NB4 (cell line): ENCODE measurements at regions not wholly inside any gene's neighbourhood (a gene's known extent, or its start where the extent isn't known, plus 50 kb on each side); places are given as distances from the start of the nearest gene placed in this dataset.

Experiments used
- DNase-seq: peaks from one replicate; pipeline ENCODE4 v3.0.0; 2010; ENCODE audit warnings: low read depth
- H3K4me3 ChIP-seq: one replicate; pipeline ENCODE4 v1.5.1; 2011; ENCODE audit warnings: mild to moderate bottlenecking, low read depth, low read length, moderate library complexity
- CTCF ChIP-seq: IDR thresholded peaks from one replicate; pipeline ENCODE4 v1.5.1; 2012; ENCODE audit warnings: low read depth, low read length
- MAX ChIP-seq: IDR thresholded peaks from 2 replicates; pipeline ENCODE4 v1.6.1; 2011; ENCODE audit warnings: low read depth, low read length
- MYC ChIP-seq: IDR thresholded peaks from 2 replicates; pipeline ENCODE4 v1.6.1; 2011; ENCODE audit warnings: low read depth, low read length
- POLR2A ChIP-seq: IDR thresholded peaks from 2 replicates; pipeline ENCODE4 v1.6.1; 2011; ENCODE audit warnings: mild to moderate bottlenecking; ENCODE audit not compliant: insufficient read length; ENCODE audit errors: extremely low read depth

GRCh38 chr6:15823838-15824414 lies 161.1 kb upstream of the DTNBP1 start:
- DNase-seq, result no peak
- TF ChIP-seq MAX (no peak), CTCF (no peak), MYC (no peak), POLR2A (no peak)
- H3K4me3 ChIP-seq, result no peak overlapping the region

- DNase-seq, result no peak
These were observed 160.0 kb upstream of the DTNBP1 start for GRCh38 chr6:15822835-15823234.

GRCh38 chr6:15819841-15820240 lies 157.0 kb upstream of the DTNBP1 start:
- no peak for DNase-seq
- no peak overlapping the region for H3K4me3 ChIP-seq
- TF ChIP-seq MAX (no peak), MYC (no peak), POLR2A (no peak), CTCF (no peak)

More at GRCh38 chr6:15822835-15823234, 160.0 kb upstream of the DTNBP1 start:
- no peak overlapping the region for H3K4me3 ChIP-seq
- TF ChIP-seq MYC, result no peak

GRCh38 chr6:15819226-15819625 lies 156.4 kb upstream of the DTNBP1 start:
- no peak for TF ChIP-seq MYC
- TF ChIP-seq CTCF, result no peak
- no peak for TF ChIP-seq POLR2A
- no peak for TF ChIP-seq MAX
- no peak for DNase-seq
- no peak overlapping the region for H3K4me3 ChIP-seq

- no peak overlapping the region for H3K4me3 ChIP-seq
- TF ChIP-seq MAX (no peak), MYC (no peak), POLR2A (no peak), CTCF (no peak)
- no peak for DNase-seq
These were observed 155.7 kb upstream of the DTNBP1 start for GRCh38 chr6:15818491-15818890.

- DNase-seq, result no peak
- H3K4me3 ChIP-seq, result no peak overlapping the region
- TF ChIP-seq MYC (no peak), CTCF (no peak)
These were observed 155.2 kb upstream of the DTNBP1 start for GRCh38 chr6:15818044-15818443.
